HG02973 (cell line): ENCODE measurements at regions not wholly inside any gene's neighbourhood (a gene's known extent, or its start where the extent isn't known, plus 50 kb on each side); places are given as distances from the start of the nearest gene placed in this dataset.

Source experiments
- ATAC-seq: cut with Tn5 transposase; IDR thresholded peaks from one replicate; pipeline ENCODE4 v1.9.1; 2021; ENCODE audit warnings: moderate library complexity; ENCODE audit not compliant: unreplicated experiment

DNA sequence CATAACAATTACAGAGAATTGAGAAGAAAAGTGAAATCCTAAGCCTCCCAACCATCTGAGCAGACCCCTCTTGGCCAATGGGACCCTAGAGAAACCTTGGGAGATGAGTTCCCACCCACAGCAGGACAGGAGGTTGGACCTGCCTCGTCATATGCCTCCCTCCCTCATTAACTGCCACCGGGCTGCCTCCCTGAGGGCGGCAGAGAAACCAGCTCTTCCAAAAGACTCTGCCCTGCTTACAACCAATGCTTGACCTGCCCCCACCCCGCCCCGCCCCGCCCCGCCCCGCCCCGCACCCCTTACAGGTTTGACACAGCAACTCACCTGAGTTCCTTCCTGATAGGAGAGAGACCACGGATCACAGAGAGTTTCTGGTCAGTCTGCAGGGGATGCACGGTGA lies 86.1 kb downstream of the ADRA2C start:
- no peak for ATAC-seq

- no peak for ATAC-seq
These were observed 86.5 kb downstream of the ADRA2C start for GRCh38 chr4:3852711-3853110.

DNA sequence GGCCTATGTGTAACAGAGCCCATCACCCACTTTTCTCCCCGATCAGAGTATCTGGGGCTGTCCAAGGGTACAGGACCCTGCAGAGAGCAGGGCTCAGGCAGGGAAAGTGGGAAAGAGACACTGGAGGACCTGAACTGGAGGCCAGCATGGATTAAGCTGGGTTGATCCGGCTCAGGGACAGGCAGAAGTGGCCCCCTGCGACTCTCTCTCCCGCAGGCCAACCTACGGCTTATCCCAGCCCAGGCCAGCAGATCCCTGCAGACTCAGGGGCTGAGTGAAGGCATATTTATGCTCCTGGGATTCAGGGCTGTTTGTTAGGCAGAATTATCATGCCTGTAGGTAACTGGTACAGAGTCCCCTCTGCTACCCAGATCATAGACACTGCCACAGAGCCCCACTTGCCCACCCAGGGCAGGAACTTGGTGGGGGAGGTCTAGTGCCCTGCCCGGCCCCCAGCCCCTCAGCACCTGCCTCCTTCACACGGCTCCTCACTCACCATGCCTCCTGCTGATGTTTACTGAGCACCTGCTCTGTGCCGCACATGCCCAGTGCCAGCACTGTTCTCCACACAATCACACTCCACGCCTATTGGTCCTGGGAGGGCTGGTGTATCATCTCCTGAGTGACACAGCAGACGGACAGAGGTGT lies 87.3 kb downstream of the ADRA2C start:
- no peak for ATAC-seq

DNA sequence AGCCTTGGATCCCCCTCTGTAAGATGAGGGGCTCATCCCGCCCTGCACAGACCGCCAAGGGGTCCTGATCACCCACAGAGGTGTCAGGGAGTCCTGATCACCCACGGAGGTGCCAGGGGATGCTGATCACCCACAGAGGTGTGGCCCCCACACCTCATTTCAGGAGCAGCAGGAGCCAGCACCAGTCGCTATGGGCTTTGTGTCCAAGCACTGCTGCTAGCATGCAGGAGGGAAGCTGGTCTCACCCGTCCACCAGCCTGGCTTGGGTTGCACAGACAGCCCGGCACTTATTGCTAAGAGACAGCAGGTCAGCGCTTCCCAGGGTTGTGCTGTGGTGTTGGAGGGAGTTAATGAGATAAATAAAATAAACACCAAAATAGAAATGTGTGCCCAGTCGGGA lies 88.5 kb downstream of the ADRA2C start:
- ATAC-seq = no peak

GRCh38 chr4:3855646-3856045 lies 89.5 kb downstream of the ADRA2C start:
- ATAC-seq = no peak

GRCh38 chr4:3856604-3857204 lies 90.5 kb downstream of the ADRA2C start:
- ATAC-seq = no peak

- no peak for ATAC-seq
These were observed 91.2 kb downstream of the ADRA2C start for GRCh38 chr4:3857269-3857926.

- ATAC-seq = no peak
These were observed 92.0 kb downstream of the ADRA2C start for GRCh38 chr4:3858046-3858730.

DNA sequence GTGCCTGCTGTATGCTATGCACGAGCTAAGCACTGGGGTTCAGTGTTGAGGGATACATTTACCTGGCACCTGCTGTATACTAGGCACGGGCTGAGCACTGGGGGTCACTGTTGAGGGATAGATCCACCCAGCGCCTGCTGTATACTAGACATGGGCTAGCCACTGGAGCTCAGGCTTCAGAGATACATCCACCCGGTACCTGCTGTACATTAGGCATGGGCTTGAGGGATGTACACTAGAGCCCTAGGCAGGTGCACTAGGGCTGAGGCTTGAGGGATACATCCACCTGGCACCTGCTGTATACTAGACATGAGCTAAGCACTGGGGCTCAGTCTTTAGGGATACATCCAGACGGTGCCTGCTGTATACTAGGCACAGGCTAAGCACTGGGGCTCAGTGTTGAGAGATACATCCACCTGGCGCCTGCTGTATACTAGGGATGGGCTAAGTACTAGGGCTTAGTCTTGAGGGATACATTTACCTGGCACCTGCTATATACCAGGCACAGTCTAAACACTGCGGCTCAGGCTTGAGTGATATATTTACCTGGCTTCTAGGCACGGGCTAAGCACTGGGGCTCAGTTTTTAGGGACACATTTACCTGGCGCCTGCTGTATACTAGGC lies 92.7 kb downstream of the ADRA2C start:
- ATAC-seq = no peak

DNA sequence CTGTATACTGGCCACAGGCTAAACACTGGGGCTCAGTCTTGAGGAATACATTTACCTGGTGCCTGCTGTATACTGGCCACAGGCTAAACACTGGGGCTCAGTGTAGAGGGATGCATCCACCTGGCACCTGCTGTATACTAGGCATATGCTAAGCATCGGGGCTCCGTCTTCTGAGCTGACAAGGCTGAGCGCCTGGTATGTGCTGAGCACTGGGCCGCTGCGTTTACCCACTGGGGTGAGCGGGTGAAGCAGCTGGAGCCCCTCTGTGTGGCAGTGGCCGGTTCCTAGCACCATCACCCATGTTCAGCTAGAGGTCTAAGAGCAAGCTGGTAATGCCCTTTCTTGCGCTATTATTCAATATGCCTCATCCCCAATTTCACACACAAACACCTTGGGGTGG lies 93.4 kb downstream of the ADRA2C start:
- ATAC-seq = no peak

- no peak for ATAC-seq
These were observed 94.1 kb downstream of the ADRA2C start for GRCh38 chr4:3860061-3860912.

GRCh38 chr4:3860913-3861636 lies 94.9 kb downstream of the ADRA2C start:
- ATAC-seq = no peak

GRCh38 chr4:3861720-3862639 lies 95.8 kb downstream of the ADRA2C start:
- ATAC-seq = no peak

DNA sequence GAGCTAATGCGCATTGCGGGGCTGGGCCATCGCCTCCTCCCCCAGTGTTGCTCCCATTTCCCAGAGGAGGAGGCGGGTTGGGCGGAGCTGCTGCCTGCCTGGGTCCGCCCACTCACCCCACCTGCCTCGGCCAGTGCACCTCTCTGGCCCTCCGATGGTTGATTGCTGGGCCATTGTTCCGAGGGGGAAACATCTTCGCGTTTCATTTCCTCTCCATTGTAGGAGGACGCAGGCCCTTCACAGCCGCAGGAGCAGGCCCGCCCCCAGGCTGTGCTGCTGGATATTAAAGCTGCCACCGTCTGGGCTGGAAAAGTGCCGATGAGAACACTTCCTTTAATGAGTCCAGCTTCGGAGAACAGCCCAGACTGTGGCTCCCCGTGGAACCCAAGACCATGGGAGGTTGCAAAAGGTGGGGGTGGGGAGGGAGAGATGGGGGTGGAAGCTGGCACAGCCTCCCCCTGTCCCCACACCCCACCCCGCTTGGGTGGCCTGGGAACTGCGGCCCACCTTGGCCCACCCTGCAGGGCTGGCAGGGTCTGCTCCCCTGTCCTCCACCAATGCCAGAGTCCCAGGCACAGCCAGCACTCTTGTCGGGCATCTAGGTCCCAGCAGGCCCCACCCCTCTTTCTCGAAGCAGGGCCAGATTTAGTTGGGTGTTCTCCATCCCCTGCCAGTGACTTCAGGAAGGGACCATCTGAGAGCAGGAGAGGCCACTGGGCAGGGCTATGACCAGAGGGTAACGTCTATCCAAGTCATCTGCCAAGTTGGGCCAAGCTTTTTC lies 96.6 kb downstream of the ADRA2C start:
- no peak for ATAC-seq

DNA sequence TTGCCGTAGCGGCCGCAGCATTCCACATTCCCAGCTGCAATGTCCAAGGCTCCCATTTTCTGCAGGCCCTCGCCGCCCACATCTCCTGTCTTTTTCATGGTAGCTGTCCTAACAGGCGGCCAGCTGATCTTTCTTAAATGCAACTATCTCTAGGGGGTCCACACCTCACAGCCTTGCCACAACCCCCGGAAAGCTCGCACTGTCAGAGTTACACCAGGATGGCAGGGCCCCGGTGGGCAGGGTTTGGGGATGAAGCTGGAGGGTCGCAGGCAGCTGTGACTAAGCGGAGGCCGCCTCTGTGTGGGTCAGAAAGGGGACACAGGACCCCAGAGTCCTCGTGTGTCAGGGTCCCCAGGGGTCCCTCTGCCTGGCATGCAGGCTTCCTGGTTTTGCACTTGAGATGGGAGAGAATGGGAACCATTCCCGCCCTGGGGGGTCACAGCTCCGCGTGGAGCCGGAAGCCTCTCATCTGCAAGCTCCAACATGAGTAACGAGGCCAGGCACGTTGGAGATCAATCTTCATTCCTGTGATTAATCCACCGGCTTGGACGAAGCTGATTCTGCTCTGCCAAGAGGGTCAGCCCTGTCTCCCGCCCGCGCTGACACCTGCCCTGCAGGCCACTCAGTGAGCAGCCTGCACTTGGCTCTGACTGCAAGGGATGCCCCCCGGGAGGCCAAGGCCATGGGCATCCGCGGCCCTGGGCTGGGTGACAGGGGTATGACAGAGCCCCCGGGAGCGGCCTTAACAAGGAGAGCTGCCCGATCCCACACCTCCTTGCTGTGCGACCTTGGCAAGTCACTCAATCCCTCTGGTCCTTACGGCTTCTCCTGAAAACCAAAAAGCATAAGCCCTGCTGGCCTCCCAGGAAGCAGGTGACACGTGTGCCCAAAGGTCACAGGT lies 97.9 kb downstream of the ADRA2C start:
- no peak for ATAC-seq

GRCh38 chr4:3864742-3865721 lies 98.8 kb downstream of the ADRA2C start:
- ATAC-seq = no peak
